ENCODE measurements at regions not wholly inside any gene's neighbourhood (a gene's known extent, or its start where the extent isn't known, plus 50 kb on each side); places are given as distances from the start of the nearest gene placed in this dataset.

GRCh38 chr15:36432161-36432560 lies 147.3 kb upstream of the CDIN1 start:
- no peak for TF ChIP-seq CTCF (IDR thresholded peaks at IDR 0.05; ENCODE audit: low read depth, low read length, missing control alignments)
- in situ Hi-C loops (cut with HindIII; ENCODE audit: low sequenced_read_pairs): no loop called here
- peak; percentile 33 for DNase-seq (ENCODE audit: low read depth)
- no peak overlapping the region for H3K4me3 ChIP-seq (ENCODE audit: low read depth, low read length)

- TF ChIP-seq CTCF (IDR thresholded peaks at IDR 0.05; ENCODE audit: low read depth, low read length, missing control alignments): no peak
- H3K4me3 ChIP-seq (ENCODE audit: low read depth, low read length): no peak overlapping the region
- in situ Hi-C loops (cut with HindIII; ENCODE audit: low sequenced_read_pairs): no loop called here
- DNase-seq (ENCODE audit: low read depth): no peak
Observed at GRCh38 chr15:36434177-36434576, 145.2 kb upstream of the CDIN1 start.

DNA sequence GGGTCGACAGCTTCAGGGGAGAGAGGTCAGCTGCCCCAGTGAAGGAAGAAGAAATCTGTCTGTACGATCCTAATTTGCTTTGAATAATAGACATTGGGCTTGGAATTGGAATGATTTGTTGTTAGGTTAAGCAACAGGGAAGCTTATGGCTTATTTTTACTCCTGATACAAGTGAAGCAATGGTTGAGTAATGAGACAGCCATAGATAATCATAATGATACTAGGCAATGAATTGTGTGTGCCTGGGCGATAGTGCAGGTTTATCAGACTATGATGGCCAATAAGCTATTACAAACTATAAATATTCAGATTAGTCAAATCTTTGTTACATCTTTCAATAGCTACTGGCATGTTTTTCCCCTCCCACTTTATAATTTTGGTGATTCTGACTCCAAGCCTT lies 140.9 kb upstream of the CDIN1 start:
- in situ Hi-C loops (cut with HindIII; ENCODE audit: low sequenced_read_pairs): loop anchor here (5.0 kb wide), 1 partner anchor 39 kb away; no protein-coding TSS in a partner anchor
- no peak for TF ChIP-seq CTCF (IDR thresholded peaks at IDR 0.05; ENCODE audit: low read depth, low read length, missing control alignments)
- DNase-seq (ENCODE audit: low read depth): no peak
- no peak overlapping the region for H3K4me3 ChIP-seq (ENCODE audit: low read depth, low read length)

- in situ Hi-C loops (cut with HindIII; ENCODE audit: low sequenced_read_pairs): no loop called here
- TF ChIP-seq CTCF (IDR thresholded peaks at IDR 0.05; ENCODE audit: low read depth, low read length, missing control alignments): no peak
- no peak overlapping the region for H3K4me3 ChIP-seq (ENCODE audit: low read depth, low read length)
- DNase-seq (ENCODE audit: low read depth): no peak
Observed at GRCh38 chr15:36447373-36447772, 132.1 kb upstream of the CDIN1 start.

DNA sequence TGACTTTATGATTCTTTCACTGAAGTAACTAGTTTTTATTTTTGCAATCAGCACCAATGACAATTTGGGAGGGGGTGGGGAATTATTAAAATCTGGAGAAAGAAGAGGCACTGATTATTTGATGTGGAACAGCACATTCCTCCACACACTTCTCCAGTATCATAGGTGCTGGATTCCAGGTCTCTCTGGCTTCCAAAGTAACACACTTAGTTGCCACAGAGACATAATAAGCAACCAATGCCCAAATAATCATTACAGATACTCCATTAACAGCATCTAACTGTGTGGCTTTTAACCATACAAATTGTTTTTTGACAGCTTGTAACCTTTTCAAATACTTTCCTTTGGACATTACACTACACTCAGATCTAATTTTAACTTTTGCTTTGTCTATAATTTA lies 131.0 kb upstream of the CDIN1 start:
- no peak for TF ChIP-seq CTCF (IDR thresholded peaks at IDR 0.05; ENCODE audit: low read depth, low read length, missing control alignments)
- no peak overlapping the region for H3K4me3 ChIP-seq (ENCODE audit: low read depth, low read length)
- no peak for DNase-seq (ENCODE audit: low read depth)
- in situ Hi-C loops (cut with HindIII; ENCODE audit: low sequenced_read_pairs): no loop called here

DNA sequence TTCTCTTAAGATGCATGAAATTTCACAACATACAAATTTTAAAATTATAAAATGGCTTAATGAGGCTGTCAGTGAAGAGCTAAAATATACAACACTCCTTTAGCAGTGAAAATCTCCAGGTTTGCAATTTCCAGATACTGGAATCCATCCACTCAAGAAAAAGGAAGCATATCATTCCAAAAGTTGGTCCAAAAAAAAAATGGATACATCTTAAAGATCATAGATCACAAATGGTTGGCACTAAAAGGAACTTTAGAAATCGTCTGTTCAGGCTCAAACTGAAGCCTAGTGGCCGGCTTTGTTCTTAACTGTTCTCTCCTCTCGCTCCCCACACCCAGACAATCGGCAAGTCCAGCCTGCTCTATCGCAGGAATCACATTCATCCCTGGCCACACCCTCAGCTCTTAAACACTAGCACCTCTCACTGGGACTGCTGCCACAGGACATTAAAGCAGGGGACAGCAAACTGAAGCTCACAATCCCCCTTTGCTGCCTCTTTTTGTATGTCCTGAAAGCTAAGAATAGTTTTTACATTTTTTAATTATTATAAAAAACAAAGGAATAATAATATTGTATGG lies 130.3 kb upstream of the CDIN1 start:
- in situ Hi-C loops (cut with HindIII; ENCODE audit: low sequenced_read_pairs): no loop called here
- DNase-seq (ENCODE audit: low read depth): no peak
- no peak overlapping the region for H3K4me3 ChIP-seq (ENCODE audit: low read depth, low read length)
- no peak for TF ChIP-seq CTCF (IDR thresholded peaks at IDR 0.05; ENCODE audit: low read depth, low read length, missing control alignments)
